Astrocyte of the spinal cord (primary cell): ENCODE measurements at regions not wholly inside any gene's neighbourhood (a gene's known extent, or its start where the extent isn't known, plus 50 kb on each side); places are given as distances from the start of the nearest gene placed in this dataset.
"Not testable (repeated sequence)": the region's sequence is repeated elsewhere in the genome, so short reads cannot be mapped to it uniquely, and the experiment has no call there.

Source experiments
- DNase-seq: peaks from one replicate; pipeline ENCODE4 v3.0.0; 2011; ENCODE audit warnings: low read depth, low spot score
- H3K4me3 ChIP-seq: 2 replicates; pipeline ENCODE4 v1.5.1; 2011; ENCODE audit warnings: low read depth, mild to moderate bottlenecking, low read length, moderate library complexity
- CTCF ChIP-seq: IDR thresholded peaks from 2 replicates; pipeline ENCODE4 v1.5.1; 2012; ENCODE audit warnings: low read depth, mild to moderate bottlenecking, low read length, inconsistent platforms
- in situ Hi-C: cut with HindIII; loops from 2 replicates; pipeline ENCODE4 v1.10.0; 2017; ENCODE audit warnings: low sequenced_read_pairs

- TF ChIP-seq CTCF: no peak
- DNase-seq: no peak
- no peak overlapping the region for H3K4me3 ChIP-seq
- in situ Hi-C loops: no loop called here
Measured at GRCh38 chr6:78618970-78619369, 248.4 kb upstream of the IRAK1BP1 start.

DNA sequence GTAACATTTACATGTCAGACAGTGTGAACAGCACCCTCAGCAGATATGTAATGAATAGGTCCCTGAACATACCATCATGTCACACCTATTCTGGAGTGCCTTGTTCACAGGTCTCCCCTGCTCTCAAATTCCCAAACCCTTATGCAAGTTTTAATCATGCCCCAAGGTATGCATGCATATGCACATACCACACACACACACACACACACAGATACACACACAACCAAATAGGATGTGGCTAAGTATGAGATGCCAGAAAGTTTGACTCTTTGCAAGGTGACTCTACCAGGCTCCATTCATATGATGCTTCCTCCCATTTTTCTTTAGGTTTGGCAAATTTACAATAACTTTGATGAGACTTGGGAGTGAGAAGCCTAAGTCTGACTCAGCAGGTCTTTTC, 243.8 kb upstream of the IRAK1BP1 start:
- in situ Hi-C loops: no loop called here
- TF ChIP-seq CTCF: no peak
- H3K4me3 ChIP-seq: no peak overlapping the region
- DNase-seq: no peak

GRCh38 chr6:78629154-78629721, 238.1 kb upstream of the IRAK1BP1 start:
- H3K4me3 ChIP-seq: peak overlapping the region; percentile 38
- in situ Hi-C loops: no loop called here
- no peak for TF ChIP-seq CTCF
- DNase-seq: no peak

DNA sequence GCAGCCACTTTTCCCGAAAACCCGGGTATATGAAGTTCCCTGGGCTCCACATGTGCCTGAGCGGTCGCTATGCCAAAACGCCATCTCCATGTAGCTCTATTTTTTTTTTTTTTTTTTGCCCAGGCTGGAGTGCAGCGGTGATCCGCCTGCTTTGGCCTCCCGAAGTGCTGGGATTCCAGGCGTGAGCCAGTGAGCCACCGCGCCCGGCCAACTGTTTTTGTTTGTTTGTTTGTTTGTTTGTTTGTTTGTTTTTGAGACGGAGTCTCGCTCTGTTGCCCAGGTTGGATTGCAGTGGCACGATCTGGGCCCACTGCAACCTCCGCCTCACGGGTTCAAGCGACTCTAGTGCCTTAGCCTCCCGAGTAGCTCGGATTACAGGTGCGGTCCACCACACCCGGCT, 237.5 kb upstream of the IRAK1BP1 start:
- H3K4me3 ChIP-seq: no peak overlapping the region
- no peak for DNase-seq
- no peak for TF ChIP-seq CTCF
- in situ Hi-C loops: no loop called here

DNA sequence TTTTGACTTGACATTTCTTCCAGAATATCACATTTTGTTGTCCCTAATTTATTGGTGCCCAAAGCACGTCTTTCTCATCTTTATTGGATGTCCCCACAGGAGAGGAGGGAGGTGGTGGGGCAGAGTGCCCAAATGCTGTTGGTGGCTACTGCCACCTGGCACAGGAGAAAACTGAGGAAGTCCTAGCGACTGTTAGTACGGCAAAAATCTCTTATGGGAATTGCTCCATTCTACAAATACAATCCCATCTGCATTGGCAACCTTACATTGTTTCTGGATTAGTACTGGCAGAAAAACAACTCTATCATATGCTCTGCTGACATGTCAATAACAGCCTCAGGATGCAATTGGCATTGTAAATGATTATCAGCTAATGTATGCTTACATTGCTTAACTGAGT, 235.4 kb upstream of the IRAK1BP1 start:
- TF ChIP-seq CTCF: no peak
- H3K4me3 ChIP-seq: no peak overlapping the region
- in situ Hi-C loops: no loop called here
- no peak for DNase-seq

- DNase-seq: no peak
- TF ChIP-seq CTCF: no peak
- H3K4me3 ChIP-seq: no peak overlapping the region
- in situ Hi-C loops: no loop called here
Measured at GRCh38 chr6:78639111-78640110, 227.9 kb upstream of the IRAK1BP1 start.

DNA sequence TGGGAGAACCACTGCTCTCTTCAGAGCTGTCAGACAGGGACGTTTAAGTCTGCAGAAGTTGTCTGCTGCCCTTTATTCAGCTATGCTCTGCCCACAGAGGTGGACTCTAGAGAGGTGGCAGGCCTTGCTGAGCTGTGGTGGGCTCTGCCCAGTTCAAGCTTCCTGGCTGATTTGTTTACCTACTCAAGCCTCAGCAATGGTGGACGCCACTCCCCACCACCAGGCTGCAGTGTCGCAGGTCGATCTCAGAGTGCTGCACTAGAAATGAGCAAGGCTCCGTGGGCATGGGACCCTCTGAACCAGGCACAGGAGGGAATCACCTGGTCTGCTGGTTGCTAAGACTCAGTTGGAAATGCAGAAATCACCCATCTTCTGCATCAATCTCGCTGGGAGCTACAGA, 223.4 kb upstream of the IRAK1BP1 start:
- H3K4me3 ChIP-seq, in situ Hi-C loops, DNase-seq: not testable (repeated sequence)

GRCh38 chr6:78646542-78647415, 220.6 kb upstream of the IRAK1BP1 start:
- DNase-seq, in situ Hi-C loops, H3K4me3 ChIP-seq: not testable (repeated sequence)

DNA sequence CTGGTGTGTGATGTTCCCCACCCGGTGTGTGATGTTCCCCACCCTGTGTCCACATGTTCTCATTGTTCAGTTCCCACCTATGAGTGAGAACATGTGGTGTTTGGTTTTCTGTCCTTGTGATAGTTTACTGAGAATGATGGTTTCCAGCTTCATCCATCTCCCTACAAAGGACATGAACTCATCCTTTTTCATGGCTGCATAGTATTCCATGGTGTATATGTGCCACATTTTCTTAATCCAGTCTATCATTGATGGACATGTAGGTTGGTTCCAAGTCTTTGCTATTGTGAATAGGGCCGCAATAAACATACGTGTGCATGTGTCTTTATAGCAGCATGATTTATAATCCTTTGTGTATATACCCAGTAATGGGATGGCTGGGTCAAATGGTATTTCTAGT, 201.5 kb upstream of the IRAK1BP1 start:
- DNase-seq, H3K4me3 ChIP-seq, in situ Hi-C loops: not testable (repeated sequence)
